Calu3 (cell line): ENCODE measurements at regions not wholly inside any gene's neighbourhood (a gene's known extent, or its start where the extent isn't known, plus 50 kb on each side); places are given as distances from the start of the nearest gene placed in this dataset.

Source experiments
- BruUV-seq: library from RNA; stranded (reverse); fragments of 400-500 nt; replicated peaks from 2 replicates; lab custom pipeline; 2021; lab: Mats Ljungman, UMichigan
- CTCF ChIA-PET: fragments of 300-600 bp; sonication (Branson Sonifier 250); formaldehyde crosslinking; loops from one replicate; lab custom pipeline; 2022; ENCODE audit warnings: antibody characterized with exemption; lab: Charles Lee
- DNase-seq: peaks from one replicate; pipeline ENCODE4 v3.0.0; 2022
- H3K27ac Mint-ChIP-seq: one replicate; pipeline ENCODE4 v1.8.0; 2022; ENCODE audit warnings: mixed read lengths; ENCODE audit not compliant: unreplicated experiment
- H3K27me3 Mint-ChIP-seq: one replicate; pipeline ENCODE4 v1.8.0; 2022; ENCODE audit warnings: mixed read lengths; ENCODE audit not compliant: unreplicated experiment
- H3K36me3 Mint-ChIP-seq: one replicate; pipeline ENCODE4 v1.8.0; 2022; ENCODE audit warnings: mild to moderate bottlenecking, moderate library complexity, mixed read lengths; ENCODE audit not compliant: insufficient read depth, unreplicated experiment
- H3K4me1 Mint-ChIP-seq: one replicate; pipeline ENCODE4 v1.8.0; 2022; ENCODE audit warnings: mild to moderate bottlenecking, low read depth, mixed read lengths; ENCODE audit not compliant: unreplicated experiment
- H3K4me3 Mint-ChIP-seq: one replicate; pipeline ENCODE4 v1.8.0; 2022; ENCODE audit warnings: mild to moderate bottlenecking, low read depth, moderate library complexity, mixed read lengths; ENCODE audit not compliant: unreplicated experiment
- H3K9me3 Mint-ChIP-seq: one replicate; pipeline ENCODE4 v1.8.0; 2022; ENCODE audit warnings: low read depth, mixed read lengths; ENCODE audit not compliant: unreplicated experiment
- CTCF ChIP-seq: fragments of 200-600 bp; IDR thresholded peaks from one replicate; pipeline ENCODE4 v1.8.0; 2022; ENCODE audit warnings: antibody characterized with exemption; ENCODE audit not compliant: unreplicated experiment
- intact Hi-C: fragments of 100-400 bp; cut with micrococcal nuclease; formaldehyde crosslinking; loops from one replicate; pipeline ENCODE4 v1.10.0; 2022; ENCODE audit not compliant: unreplicated experiment

GRCh38 chr1:188988589-188988988 lies 1489.1 kb downstream of the BRINP3 start:
- no peak overlapping the region for H3K4me3 Mint-ChIP-seq
- CTCF ChIA-PET = no interaction called here
- H3K9me3 Mint-ChIP-seq = no peaks in the 10 kb centered on the region
- no peak for TF ChIP-seq CTCF
- no peak overlapping the region for H3K27ac Mint-ChIP-seq
- H3K4me1 Mint-ChIP-seq = no peaks in the 10 kb centered on the region
- H3K36me3 Mint-ChIP-seq = no peaks in the 10 kb centered on the region
- no peaks in the 10 kb centered on the region for H3K27me3 Mint-ChIP-seq
- no peak for DNase-seq
- no TSS peak for BruUV-seq
- intact Hi-C loops = no loop called here

GRCh38 chr1:188991221-188991930 lies 1486.3 kb downstream of the BRINP3 start:
- CTCF ChIA-PET = no interaction called here

GRCh38 chr1:189007824-189008223 lies 1469.8 kb downstream of the BRINP3 start:
- no peak for TF ChIP-seq CTCF
- H3K36me3 Mint-ChIP-seq = no peaks in the 10 kb centered on the region
- H3K4me1 Mint-ChIP-seq = peaks cover 5% of the 10 kb centered on the region
- H3K27me3 Mint-ChIP-seq = no peaks in the 10 kb centered on the region
- intact Hi-C loops = no loop called here
- no peak overlapping the region for H3K4me3 Mint-ChIP-seq
- DNase-seq = no peak
- CTCF ChIA-PET = no interaction called here
- no TSS peak for BruUV-seq
- H3K9me3 Mint-ChIP-seq = no peaks in the 10 kb centered on the region
- no peak overlapping the region for H3K27ac Mint-ChIP-seq

More at GRCh38 chr1:188991221-188991930, 1486.3 kb downstream of the BRINP3 start:
- no peaks in the 10 kb centered on the region for H3K27me3 Mint-ChIP-seq
- H3K36me3 Mint-ChIP-seq = no peaks in the 10 kb centered on the region
- BruUV-seq = no TSS peak
- no peaks in the 10 kb centered on the region for H3K4me1 Mint-ChIP-seq
- intact Hi-C loops = no loop called here
- no peak for TF ChIP-seq CTCF
- DNase-seq = no peak
- H3K4me3 Mint-ChIP-seq = no peak overlapping the region
- H3K27ac Mint-ChIP-seq = no peak overlapping the region
- no peaks in the 10 kb centered on the region for H3K9me3 Mint-ChIP-seq

GRCh38 chr1:189021577-189021976 lies 1456.1 kb downstream of the BRINP3 start:
- Mint-ChIP-seq H3K4me3 (no peak overlapping the region), H3K9me3 (peaks cover 6% of the 10 kb centered on the region), H3K27ac (no peak overlapping the region), H3K4me1 (peaks cover 10% of the 10 kb centered on the region), H3K27me3 (no peaks in the 10 kb centered on the region), H3K36me3 (no peaks in the 10 kb centered on the region)
- intact Hi-C loops = no loop called here
- CTCF ChIA-PET = interaction anchor here (0.7 kb wide), 1 partner anchor 1380 kb away, joined by 3 read pairs; no protein-coding TSS in a partner anchor
- no TSS peak for BruUV-seq
- TF ChIP-seq CTCF = no peak
- DNase-seq = peak; percentile 27
